ENCODE measurements at regions not wholly inside any gene's neighbourhood (a gene's known extent, or its start where the extent isn't known, plus 50 kb on each side); places are given as distances from the start of the nearest gene placed in this dataset.
"Not testable (repeated sequence)": the region's sequence is repeated elsewhere in the genome, so short reads cannot be mapped to it uniquely, and the experiment has no call there.

DNA sequence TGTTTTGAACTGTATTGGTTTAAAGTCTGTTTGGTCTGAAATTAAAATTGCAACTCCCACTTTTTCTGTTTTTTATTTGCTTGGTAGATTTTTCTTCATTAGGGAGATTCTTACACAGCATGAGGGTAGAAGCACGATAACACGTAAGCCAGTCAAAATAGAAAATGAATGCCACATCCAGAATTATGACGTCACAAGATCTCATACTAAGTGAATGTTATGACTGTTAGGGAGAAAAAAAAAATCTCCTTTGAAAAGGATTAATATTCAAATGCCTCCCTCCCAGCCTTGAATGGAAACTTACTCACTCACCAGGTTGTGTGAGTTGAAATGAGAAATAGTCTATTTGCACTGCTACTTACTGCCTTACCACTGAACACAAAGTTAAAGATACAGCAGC lies 670.8 kb downstream of the TFAP2A start:
- Histone ChIP-seq H3K9me3 (replicated peaks) (no peaks in the 10 kb centered on the region), H3K36me3 (no peaks in the 10 kb centered on the region), H3K27ac (no peak overlapping the region), H3K27me3 (no peaks in the 10 kb centered on the region), H3K4me1 (no peaks in the 10 kb centered on the region), H3K4me3 (no peak overlapping the region)
- no peak for DNase-seq

DNA sequence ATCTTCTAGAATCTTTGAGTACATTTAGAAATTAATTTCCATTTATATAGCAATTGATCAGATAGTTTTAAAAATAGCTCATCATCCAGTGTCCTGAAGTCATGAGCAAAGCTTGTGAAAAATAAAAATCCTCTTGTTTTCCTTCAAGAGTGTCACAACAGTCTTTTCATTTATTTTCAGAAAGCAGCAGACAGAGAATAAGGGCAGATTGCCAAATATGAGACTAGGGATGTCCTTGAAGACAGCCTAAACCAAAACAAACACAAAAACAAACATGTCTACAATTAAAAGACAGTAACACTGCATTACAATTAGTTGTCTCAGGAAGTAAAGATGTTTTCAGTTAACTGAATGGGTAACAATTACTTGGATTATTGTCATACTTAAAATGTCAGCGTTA lies 682.8 kb downstream of the TFAP2A start:
- no peak for DNase-seq
- Histone ChIP-seq H3K4me1 (no peaks in the 10 kb centered on the region), H3K36me3 (no peaks in the 10 kb centered on the region), H3K27me3 (no peaks in the 10 kb centered on the region), H3K9me3 (replicated peaks) (no peaks in the 10 kb centered on the region), H3K4me3 (no peak overlapping the region), H3K27ac (no peak overlapping the region)

DNA sequence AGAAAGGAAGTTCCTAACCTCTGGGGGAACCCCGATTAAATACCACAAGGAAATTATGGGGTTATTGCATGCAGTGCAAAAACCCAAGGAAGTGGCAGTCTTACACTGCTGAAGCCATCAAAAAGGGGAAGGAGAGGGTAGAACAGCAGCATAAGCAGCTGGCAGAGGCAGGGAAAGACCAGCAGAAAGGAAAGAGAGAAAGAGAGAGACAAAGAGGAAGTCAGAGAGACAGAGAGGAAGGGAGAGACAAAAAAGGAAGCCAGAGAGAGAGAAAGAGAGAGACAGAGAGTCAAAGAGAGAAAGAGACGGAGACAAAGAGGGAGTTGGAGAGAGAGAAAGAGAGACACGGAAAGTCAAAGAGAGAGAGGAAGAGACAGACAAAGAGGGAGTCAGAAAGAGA lies 689.1 kb downstream of the TFAP2A start:
- H3K27ac ChIP-seq; H3K4me3 ChIP-seq; H3K27me3 ChIP-seq; H3K4me1 ChIP-seq; H3K36me3 ChIP-seq; H3K9me3 ChIP-seq (replicated peaks); DNase-seq: not testable (repeated sequence)

DNA sequence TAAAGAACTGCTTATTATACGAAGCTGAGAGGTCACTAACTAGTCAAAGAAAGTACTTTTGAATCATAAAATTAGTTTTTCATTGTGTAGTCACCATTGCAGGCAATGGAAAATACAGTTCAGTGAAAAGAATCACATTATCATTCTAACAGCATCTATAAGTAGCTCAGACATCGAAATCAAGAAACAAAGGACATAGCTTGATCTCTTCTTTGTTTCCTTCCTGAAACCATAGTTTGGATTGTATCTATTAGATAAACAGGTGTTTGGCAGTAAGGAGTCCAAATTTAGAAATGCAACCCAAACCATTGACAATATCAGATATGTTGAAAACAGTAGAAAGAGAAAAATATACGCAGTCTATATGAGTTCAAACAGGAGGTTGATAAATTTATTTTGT lies 697.3 kb downstream of the TFAP2A start:
- no peak for DNase-seq
- Histone ChIP-seq H3K4me3 (no peak overlapping the region), H3K9me3 (replicated peaks) (no peaks in the 10 kb centered on the region), H3K27me3 (no peaks in the 10 kb centered on the region), H3K4me1 (no peaks in the 10 kb centered on the region), H3K36me3 (no peaks in the 10 kb centered on the region), H3K27ac (no peak overlapping the region)

DNA sequence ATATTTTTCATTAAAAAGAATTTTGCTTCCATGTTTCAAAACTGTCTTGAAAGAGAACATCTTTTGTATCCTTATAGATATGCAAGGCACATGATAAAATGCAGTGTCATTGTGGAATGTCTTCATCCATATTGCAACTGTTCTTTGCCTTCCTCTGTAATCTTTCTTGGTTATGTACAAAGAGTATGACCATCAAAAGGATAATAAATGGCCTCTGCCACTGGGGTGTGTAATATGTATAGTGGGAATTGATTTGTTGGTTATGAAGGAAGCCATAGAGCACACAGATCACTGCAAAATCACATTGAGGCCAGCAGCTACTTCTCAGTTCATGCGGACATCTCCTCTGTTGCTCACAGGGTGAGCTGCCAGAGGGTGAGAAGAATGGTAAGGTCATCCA lies 703.5 kb downstream of the TFAP2A start:
- H3K4me3 ChIP-seq = no peak overlapping the region

DNA sequence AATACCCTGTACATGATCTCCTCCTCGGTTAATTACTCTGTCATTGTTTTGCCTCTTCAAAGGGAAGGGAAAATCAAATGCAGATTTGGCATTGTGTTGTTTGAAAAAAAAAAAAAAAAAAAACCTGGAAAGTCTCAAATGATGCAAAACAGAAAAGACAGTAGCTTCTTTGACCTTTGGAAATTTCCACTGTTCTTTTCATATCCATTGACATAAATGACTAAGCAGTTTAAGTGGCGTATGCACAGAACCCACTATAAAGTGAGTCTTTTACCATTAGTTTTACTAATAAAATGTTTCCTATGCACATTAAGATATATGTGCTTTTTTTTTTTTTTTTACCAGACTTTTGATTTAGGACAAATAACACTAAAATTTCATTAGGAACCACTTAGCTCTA lies 704.3 kb downstream of the TFAP2A start:
- Histone ChIP-seq H3K27ac (no peak overlapping the region), H3K4me3 (no peak overlapping the region), H3K4me1 (no peaks in the 10 kb centered on the region), H3K9me3 (replicated peaks) (no peaks in the 10 kb centered on the region), H3K27me3 (no peaks in the 10 kb centered on the region), H3K36me3 (no peaks in the 10 kb centered on the region)
- no peak for DNase-seq

More for the DNA sequence above, 703.5 kb downstream of the TFAP2A start:
- no peak for DNase-seq
- no peaks in the 10 kb centered on the region for H3K27me3 ChIP-seq
- H3K9me3 ChIP-seq (replicated peaks) = no peaks in the 10 kb centered on the region
- H3K27ac ChIP-seq = no peak overlapping the region
- no peaks in the 10 kb centered on the region for H3K36me3 ChIP-seq
- no peaks in the 10 kb centered on the region for H3K4me1 ChIP-seq

DNA sequence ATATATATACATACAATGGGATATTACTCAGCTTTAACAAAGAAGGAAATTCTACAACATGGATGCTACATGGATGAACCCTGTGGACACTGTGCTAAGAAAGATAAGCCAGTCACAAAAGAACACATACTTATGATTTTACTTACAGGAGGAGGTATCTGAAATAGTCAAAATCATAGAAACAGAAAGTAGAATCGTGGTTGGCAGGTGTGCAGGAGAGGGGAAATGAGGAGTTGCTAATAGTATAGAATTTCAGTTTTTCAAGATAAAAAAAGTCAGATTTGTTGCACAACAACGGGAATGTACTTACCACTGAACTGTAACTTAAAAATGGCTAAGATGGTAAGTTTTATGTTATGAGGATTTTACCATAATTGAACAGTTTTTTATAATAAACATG lies 706.3 kb downstream of the TFAP2A start:
- H3K27me3 ChIP-seq = no peaks in the 10 kb centered on the region
- no peaks in the 10 kb centered on the region for H3K36me3 ChIP-seq
- no peaks in the 10 kb centered on the region for H3K4me1 ChIP-seq
- no peaks in the 10 kb centered on the region for H3K9me3 ChIP-seq (replicated peaks)
- H3K4me3 ChIP-seq = no peak overlapping the region
- no peak overlapping the region for H3K27ac ChIP-seq
- no peak for DNase-seq

DNA sequence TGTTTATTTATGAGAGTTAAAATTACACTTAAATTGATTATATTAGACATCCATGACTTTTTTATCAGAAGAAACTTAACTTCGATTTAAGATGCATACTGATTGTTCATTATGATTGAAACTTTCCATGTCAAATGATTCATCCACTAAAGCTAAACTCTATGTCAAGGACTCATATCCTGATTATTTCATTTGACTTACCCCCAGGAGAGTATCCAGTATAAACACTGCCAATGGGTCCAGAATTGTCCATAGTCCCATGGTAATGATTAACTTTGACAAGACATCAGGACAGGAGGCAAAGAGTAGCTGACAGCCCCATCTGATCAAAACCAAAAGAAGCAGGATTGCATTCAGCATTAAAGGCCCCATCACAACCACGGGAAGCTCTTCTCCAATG lies 709.9 kb downstream of the TFAP2A start:
- no peak for DNase-seq
- H3K9me3 ChIP-seq (replicated peaks) = no peaks in the 10 kb centered on the region

DNA sequence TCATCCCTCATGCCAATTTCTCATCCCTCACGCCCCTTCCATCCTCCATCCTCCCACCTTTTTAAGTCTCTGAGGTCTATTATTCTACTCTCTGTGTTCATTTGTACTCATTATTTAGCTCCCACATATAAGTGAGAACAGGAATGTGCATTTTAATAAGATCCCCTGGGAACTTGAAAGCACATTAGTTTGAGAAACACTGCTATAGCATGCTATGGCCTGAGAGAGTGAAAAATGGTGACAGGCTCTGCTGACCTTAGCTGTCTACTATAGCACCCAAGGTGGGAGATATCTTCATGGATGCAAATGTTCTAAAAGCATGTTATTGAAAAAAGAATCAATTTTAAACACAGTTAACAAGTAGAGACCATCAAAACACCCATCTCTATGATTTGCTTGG lies 712.0 kb downstream of the TFAP2A start:
- Histone ChIP-seq H3K27ac (no peak overlapping the region), H3K4me1 (no peaks in the 10 kb centered on the region), H3K4me3 (no peak overlapping the region), H3K36me3 (no peaks in the 10 kb centered on the region), H3K9me3 (replicated peaks) (no peaks in the 10 kb centered on the region), H3K27me3 (no peaks in the 10 kb centered on the region)
- DNase-seq = no peak

More for the DNA sequence above, 709.9 kb downstream of the TFAP2A start:
- H3K27ac ChIP-seq = no peak overlapping the region
- no peaks in the 10 kb centered on the region for H3K27me3 ChIP-seq
- H3K36me3 ChIP-seq = no peaks in the 10 kb centered on the region
- H3K4me3 ChIP-seq = no peak overlapping the region
- no peaks in the 10 kb centered on the region for H3K4me1 ChIP-seq

DNA sequence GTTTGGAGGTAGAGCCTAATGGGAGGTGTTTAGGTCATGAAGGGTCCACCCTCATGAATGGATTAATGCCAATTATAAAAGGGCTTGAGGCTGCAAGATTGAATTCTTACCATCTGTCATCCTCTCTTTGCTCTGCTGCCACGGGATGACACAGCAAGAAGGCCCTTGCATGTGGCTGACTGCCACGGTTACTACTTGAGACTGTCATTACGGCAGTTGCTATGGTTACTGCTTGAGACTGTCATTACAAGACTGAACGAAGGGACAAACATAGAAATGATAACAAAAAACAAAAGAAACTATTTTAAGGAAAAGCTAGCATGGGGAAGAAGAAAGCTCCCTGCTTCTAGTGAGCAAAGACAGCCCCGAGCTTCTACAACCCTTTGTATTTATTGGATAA lies 715.0 kb downstream of the TFAP2A start:
- H3K4me3 ChIP-seq = no peak overlapping the region
- no peak for DNase-seq

DNA sequence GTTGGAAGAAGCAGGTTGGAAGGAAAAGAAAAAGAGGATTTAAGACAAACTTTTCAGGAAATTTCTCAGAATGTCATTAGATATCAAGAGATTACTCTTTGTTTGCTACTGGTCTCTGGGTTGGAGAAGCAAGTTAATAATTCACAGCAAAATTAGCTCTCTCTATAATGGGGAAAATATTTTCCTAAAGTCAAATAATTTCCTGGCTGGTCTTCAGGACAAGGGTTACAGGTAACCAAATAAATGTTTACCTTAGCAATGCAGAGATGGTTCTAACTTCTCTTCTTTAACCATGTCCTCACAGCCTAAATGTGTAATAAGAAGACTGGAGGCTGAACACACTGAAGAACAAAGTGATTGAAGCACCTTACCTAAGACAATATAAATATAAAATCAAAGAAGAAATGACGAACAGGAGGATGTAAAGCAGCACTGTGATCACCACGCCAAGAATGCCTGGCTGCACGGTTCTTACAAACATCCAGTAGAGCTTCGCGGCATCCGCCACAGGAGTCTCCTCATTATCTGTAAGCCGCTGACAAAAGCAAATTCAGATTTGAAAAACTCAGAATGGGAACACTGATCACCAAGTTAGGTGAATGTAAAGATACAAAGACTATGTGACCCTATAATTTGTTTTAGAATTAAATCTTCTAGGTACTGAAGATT lies 717.5 kb downstream of the TFAP2A start:
- no peaks in the 10 kb centered on the region for H3K36me3 ChIP-seq
- no peak overlapping the region for H3K27ac ChIP-seq
- H3K9me3 ChIP-seq (replicated peaks) = no peaks in the 10 kb centered on the region
- H3K27me3 ChIP-seq = no peaks in the 10 kb centered on the region
- H3K4me1 ChIP-seq = no peaks in the 10 kb centered on the region
- no peak overlapping the region for H3K4me3 ChIP-seq
- no peak for DNase-seq

More for the DNA sequence above, 715.0 kb downstream of the TFAP2A start:
- Histone ChIP-seq H3K9me3 (replicated peaks) (no peaks in the 10 kb centered on the region), H3K27me3 (no peaks in the 10 kb centered on the region), H3K27ac (no peak overlapping the region), H3K4me1 (no peaks in the 10 kb centered on the region), H3K36me3 (no peaks in the 10 kb centered on the region)

DNA sequence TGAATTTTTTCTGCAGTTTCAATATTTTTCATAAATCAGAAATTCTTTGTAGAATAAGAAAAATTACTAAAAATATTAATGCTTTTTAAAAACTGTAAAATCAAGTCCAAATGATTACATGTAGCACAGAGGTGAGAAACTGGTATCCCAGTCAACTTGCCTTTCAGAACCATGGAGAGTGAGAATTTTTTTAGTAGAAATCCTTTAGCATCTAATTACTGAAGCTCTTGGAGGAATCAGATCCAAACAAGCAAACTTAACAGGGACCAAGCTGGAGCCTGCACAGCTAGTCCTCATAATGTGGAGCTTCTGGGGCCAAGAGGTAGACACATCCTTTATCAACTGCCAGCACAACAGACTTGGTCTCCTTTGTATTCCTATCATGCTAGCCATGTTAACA lies 724.5 kb downstream of the TFAP2A start:
- Histone ChIP-seq H3K4me1 (no peaks in the 10 kb centered on the region), H3K27ac (no peak overlapping the region), H3K4me3 (no peak overlapping the region), H3K27me3 (no peaks in the 10 kb centered on the region), H3K36me3 (no peaks in the 10 kb centered on the region), H3K9me3 (replicated peaks) (no peaks in the 10 kb centered on the region)
- no peak for DNase-seq

DNA sequence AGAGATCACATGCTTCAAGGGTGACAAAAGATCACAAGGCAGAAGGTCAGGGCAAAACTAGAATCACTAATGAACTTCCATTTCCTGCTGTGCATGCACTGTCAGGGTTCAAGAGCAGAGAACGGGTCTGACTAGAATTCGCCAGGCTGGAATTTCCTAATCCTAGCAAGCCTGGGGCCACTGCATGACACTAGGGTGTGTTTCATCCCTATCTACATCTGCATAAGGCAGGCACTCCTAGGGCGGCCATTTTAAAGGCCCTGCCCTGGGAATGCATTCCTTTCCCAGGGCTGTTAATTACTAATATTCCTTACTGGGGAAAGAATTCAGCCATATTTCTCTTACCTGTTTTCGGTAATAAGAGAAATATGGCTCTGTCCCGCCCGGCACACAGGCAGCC lies 734.1 kb downstream of the TFAP2A start:
- H3K27ac ChIP-seq; H3K36me3 ChIP-seq; H3K27me3 ChIP-seq; H3K9me3 ChIP-seq (replicated peaks); H3K4me3 ChIP-seq; H3K4me1 ChIP-seq; DNase-seq: not testable (repeated sequence)

DNA sequence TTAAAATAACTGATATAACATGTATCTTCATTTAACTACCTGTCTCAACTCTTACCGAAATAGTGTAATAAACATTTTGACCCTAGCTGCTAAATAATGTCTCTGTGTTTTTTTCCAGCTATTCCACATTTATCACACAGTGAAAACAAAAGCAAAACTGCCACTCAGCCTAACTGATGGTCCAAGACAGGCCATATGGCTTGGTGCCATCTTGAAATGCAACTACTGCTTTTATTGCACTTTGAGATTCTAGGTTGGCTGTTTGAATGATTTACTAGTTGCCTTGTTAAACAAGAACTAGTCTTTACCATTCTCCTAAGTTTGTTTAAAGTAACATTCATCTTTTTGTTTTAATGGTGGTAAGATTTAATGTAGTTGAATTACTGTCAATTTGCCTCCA lies 739.8 kb downstream of the TFAP2A start:
- Histone ChIP-seq H3K9me3 (replicated peaks) (no peaks in the 10 kb centered on the region), H3K4me1 (peaks cover 10% of the 10 kb centered on the region; the same call in 1 of the 2 replicates), H3K36me3 (no peaks in the 10 kb centered on the region), H3K27me3 (no peaks in the 10 kb centered on the region), H3K4me3 (no peak overlapping the region), H3K27ac (no peak overlapping the region)
- DNase-seq = no peak

DNA sequence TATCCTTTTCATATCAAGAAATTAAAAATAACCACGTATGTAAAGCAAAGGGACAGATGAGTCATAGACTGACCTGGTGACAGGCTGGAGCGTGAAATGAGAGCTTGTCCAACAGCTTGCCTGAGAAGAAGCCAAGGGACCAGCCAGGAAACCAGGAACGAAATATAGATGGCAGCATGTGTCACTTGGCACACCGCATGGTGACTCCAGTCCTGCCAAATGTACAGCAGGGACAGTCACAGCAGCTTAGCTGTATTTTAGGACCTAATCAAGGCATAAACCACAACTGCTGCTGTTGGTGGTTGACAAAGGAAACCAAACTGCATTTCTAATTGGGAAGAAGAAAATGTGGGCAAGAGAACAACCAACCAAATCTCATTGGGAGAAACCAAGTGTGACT lies 755.0 kb downstream of the TFAP2A start:
- H3K36me3 ChIP-seq = no peaks in the 10 kb centered on the region
- H3K27me3 ChIP-seq = no peaks in the 10 kb centered on the region
- H3K27ac ChIP-seq = no peak overlapping the region
- no peak for DNase-seq
- H3K9me3 ChIP-seq (replicated peaks) = no peaks in the 10 kb centered on the region
- no peaks in the 10 kb centered on the region for H3K4me1 ChIP-seq
- H3K4me3 ChIP-seq = no peak overlapping the region

DNA sequence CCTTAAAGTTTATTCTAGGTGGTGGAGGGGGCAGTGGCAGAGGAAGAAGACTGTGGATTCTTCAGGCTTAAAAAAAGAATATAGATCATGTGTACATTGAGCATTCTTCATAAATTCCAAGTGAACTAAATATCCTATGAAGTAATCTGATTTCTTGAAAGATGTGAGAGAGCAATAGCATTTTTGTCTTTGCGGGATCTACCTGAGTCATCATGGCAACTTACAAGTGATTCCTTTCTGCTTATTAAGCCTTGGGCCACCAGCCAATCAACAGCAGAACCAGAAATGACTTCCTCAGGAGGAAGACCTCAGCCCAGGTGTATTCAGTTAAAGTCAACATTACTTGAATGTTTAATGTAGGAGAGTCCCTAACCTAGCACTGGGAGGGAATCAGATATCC lies 756.9 kb downstream of the TFAP2A start:
- Histone ChIP-seq H3K36me3 (no peaks in the 10 kb centered on the region), H3K4me1 (no peaks in the 10 kb centered on the region), H3K4me3 (no peak overlapping the region), H3K9me3 (replicated peaks) (no peaks in the 10 kb centered on the region), H3K27me3 (no peaks in the 10 kb centered on the region), H3K27ac (no peak overlapping the region)
- DNase-seq = no peak
